Prostate gland (tissue), 2 donors: ENCODE measurements at regions not wholly inside any gene's neighbourhood (a gene's known extent, or its start where the extent isn't known, plus 50 kb on each side); places are given as distances from the start of the nearest gene placed in this dataset.

Experiments
- CTCF ChIP-seq, 4 experiments: fragments of 200-600 bp in 2 of 4; fragments of 450-650 bp in 2 of 4; sonication (generic) in 2 of 4; IDR thresholded peaks; 1 replicate in 3 of 4; 2 replicates in 1 of 4; pipeline ENCODE4 v1.5.1; 2016 to 2019; ENCODE audit warnings: antibody characterized with exemption in 4 of 4, mild to moderate bottlenecking in 2 of 4, moderate library complexity in 2 of 4
- POLR2A ChIP-seq: fragments of 450-650 bp; IDR thresholded peaks from one replicate; pipeline ENCODE4 v1.6.1; 2016; ENCODE audit warnings: antibody characterized with exemption, mild to moderate bottlenecking
- POLR2AphosphoS5 ChIP-seq: sonication (generic); formaldehyde crosslinking; IDR thresholded peaks from one replicate; pipeline ENCODE4 v1.6.1; 2017; ENCODE audit warnings: antibody characterized with exemption

GRCh38 chr1:192926736-192927135 is 117.9 kb downstream of the RGS2 start:
- TF ChIP-seq POLR2A (no peak), CTCF (IDR thresholded peaks at IDR 0.05) (no peak), POLR2AphosphoS5 (no peak)
